ENCODE measurements at regions not wholly inside any gene's neighbourhood (a gene's known extent, or its start where the extent isn't known, plus 50 kb on each side); places are given as distances from the start of the nearest gene placed in this dataset.

DNA sequence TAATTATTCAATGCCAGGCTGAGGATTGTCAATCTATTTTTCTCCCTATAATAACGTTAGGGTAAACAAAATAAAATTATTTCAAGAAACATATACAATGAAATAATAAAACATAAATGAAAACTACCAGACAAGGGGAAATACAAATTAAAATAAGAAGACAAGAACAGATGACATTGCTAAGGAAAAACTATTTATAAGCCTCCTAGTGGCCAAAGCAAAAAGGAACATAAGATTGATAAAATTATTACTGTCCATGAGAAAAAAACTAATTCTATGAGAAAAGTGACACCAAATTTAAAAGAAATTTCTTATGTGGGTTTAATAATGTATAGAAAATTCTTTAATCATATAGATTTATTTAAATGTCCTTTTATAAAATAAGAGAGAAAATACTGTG lies 294.7 kb downstream of the TTC6 start:
- no peak for TF ChIP-seq EZH2phosphoT487 (IDR thresholded peaks at IDR 0.05; ENCODE audit: borderline replicate concordance, low read depth, low read length)
- TF ChIP-seq, protein P1, sequence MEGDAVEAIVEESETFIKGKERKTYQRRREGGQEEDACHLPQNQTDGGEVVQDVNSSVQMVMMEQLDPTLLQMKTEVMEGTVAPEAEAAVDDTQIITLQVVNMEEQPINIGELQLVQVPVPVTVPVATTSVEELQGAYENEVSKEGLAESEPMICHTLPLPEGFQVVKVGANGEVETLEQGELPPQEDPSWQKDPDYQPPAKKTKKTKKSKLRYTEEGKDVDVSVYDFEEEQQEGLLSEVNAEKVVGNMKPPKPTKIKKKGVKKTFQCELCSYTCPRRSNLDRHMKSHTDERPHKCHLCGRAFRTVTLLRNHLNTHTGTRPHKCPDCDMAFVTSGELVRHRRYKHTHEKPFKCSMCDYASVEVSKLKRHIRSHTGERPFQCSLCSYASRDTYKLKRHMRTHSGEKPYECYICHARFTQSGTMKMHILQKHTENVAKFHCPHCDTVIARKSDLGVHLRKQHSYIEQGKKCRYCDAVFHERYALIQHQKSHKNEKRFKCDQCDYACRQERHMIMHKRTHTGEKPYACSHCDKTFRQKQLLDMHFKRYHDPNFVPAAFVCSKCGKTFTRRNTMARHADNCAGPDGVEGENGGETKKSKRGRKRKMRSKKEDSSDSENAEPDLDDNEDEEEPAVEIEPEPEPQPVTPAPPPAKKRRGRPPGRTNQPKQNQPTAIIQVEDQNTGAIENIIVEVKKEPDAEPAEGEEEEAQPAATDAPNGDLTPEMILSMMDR (conservative IDR thresholded peaks at IDR 0.05; ENCODE audit: low read length) = peak; percentile 61; the same call in 1 of the 2 replicates
